CD14-positive monocyte (primary cell): ENCODE measurements at regions not wholly inside any gene's neighbourhood (a gene's known extent, or its start where the extent isn't known, plus 50 kb on each side); places are given as distances from the start of the nearest gene placed in this dataset.

Experiments used
- DNase-seq, 3 donors: peaks; one replicate each; pipeline ENCODE4 v3.0.0-alpha.2; 2011 to 2022
- H2AFZ ChIP-seq: 2 replicates; pipeline ENCODE4 v1.6.0; 2012; ENCODE audit warnings: mild to moderate bottlenecking, low read depth, low read length, inconsistent platforms; ENCODE audit not compliant: insufficient read depth, poor library complexity, severe bottlenecking
- H3K27ac ChIP-seq, 2 donors: 1 replicate in 1 of 2; 2 replicates in 1 of 2; pipeline ENCODE4 v1.5.1; 2012 to 2013; ENCODE audit warnings: low read length in 2 of 2, control low read depth in 1 of 2, inconsistent platforms in 1 of 2, low read depth in 1 of 2, mild to moderate bottlenecking in 1 of 2
- H3K27me3 ChIP-seq, 2 donors: one replicate each; pipeline versions ENCODE4 v1.6.0 to v1.6.1; 2011 to 2013; ENCODE audit warnings: low read length in 2 of 2; ENCODE audit not compliant: control insufficient read depth in 2 of 2, insufficient read depth in 2 of 2
- H3K36me3 ChIP-seq, 2 donors: replicated peaks in 1 of 2; 1 replicate in 1 of 2; 2 replicates in 1 of 2; pipeline versions ENCODE4 v1.5.1 to v1.6.1; 2012 to 2013; ENCODE audit warnings: low read length in 2 of 2, control low read depth in 1 of 2, inconsistent platforms in 1 of 2, mild to moderate bottlenecking in 1 of 2; ENCODE audit not compliant: insufficient read depth in 2 of 2, control insufficient read depth in 1 of 2
- H3K4me1 ChIP-seq, 2 donors: 1 replicate in 1 of 2; 2 replicates in 1 of 2; pipeline versions ENCODE4 v1.5.1 to v1.6.1; 2012 to 2013; ENCODE audit warnings: low read length in 2 of 2, control low read depth in 1 of 2, inconsistent platforms in 1 of 2, mild to moderate bottlenecking in 1 of 2, moderate library complexity in 1 of 2; ENCODE audit not compliant: insufficient read depth in 2 of 2, control insufficient read depth in 1 of 2
- H3K4me2 ChIP-seq: replicated peaks from 2 replicates; pipeline ENCODE3; 2012; ENCODE audit warnings: low read length, moderate library complexity, mild to moderate bottlenecking; ENCODE audit not compliant: poor library complexity, severe bottlenecking; ENCODE audit errors: extremely low read depth
- H3K4me3 ChIP-seq, 3 experiments: fragments of 200-600 bp in 1 of 3; sonication (generic) in 1 of 3; replicated peaks in 1 of 3; 1 replicate in 2 of 3; 2 replicates in 1 of 3; pipeline ENCODE4 v1.5.1; 2011 to 2013; ENCODE audit warnings: low read length in 3 of 3, mild to moderate bottlenecking in 3 of 3, control low read depth in 2 of 3, low read depth in 2 of 3, inconsistent platforms in 1 of 3, moderate library complexity in 1 of 3
- H3K79me2 ChIP-seq: 2 replicates; pipeline ENCODE4 v1.6.0; 2012; ENCODE audit warnings: mild to moderate bottlenecking, control low read depth, inconsistent platforms, low read length, moderate library complexity; ENCODE audit not compliant: insufficient read depth
- H3K9ac ChIP-seq: 2 replicates; pipeline ENCODE4 v1.6.0; 2017; ENCODE audit warnings: low read length, mild to moderate bottlenecking; ENCODE audit not compliant: insufficient read depth, poor library complexity, severe bottlenecking
- H3K9me3 ChIP-seq, 2 donors: replicated peaks in 1 of 2; 1 replicate in 1 of 2; 2 replicates in 1 of 2; pipeline versions ENCODE4 v1.5.1 to v1.6.1; 2012 to 2013; ENCODE audit warnings: low read length in 2 of 2, control low read depth in 1 of 2; ENCODE audit not compliant: control insufficient read depth in 1 of 2, insufficient read depth in 1 of 2
- H4K20me1 ChIP-seq: 2 replicates; pipeline ENCODE4 v1.6.0; 2012; ENCODE audit warnings: mild to moderate bottlenecking, low read length, control low read depth, moderate library complexity; ENCODE audit not compliant: insufficient read depth
- H3K27ac Mint-ChIP-seq, 7 donors: one replicate each; pipeline ENCODE4 v1.8.0; 2020; ENCODE audit warnings: mild to moderate bottlenecking in 7 of 7, mixed read lengths in 7 of 7, moderate library complexity in 6 of 7, inconsistent platforms in 2 of 7
- H3K27me3 Mint-ChIP-seq, 3 donors: one replicate each; pipeline ENCODE4 v1.8.0; 2021 to 2022; ENCODE audit warnings: low read depth in 3 of 3, mild to moderate bottlenecking in 3 of 3, mixed read lengths in 3 of 3, moderate library complexity in 3 of 3, inconsistent platforms in 1 of 3
- H3K36me3 Mint-ChIP-seq, 2 donors: one replicate each; pipeline ENCODE4 v1.8.0; 2020; ENCODE audit warnings: mixed read lengths in 2 of 2, inconsistent platforms in 1 of 2, mild to moderate bottlenecking in 1 of 2
- H3K4me1 Mint-ChIP-seq: one replicate; pipeline ENCODE4 v1.8.0; 2020; ENCODE audit warnings: mild to moderate bottlenecking, mixed read lengths
- H3K4me3 Mint-ChIP-seq, 2 donors: one replicate each; pipeline ENCODE4 v1.8.0; 2020; ENCODE audit warnings: mild to moderate bottlenecking in 2 of 2, mixed read lengths in 2 of 2, moderate library complexity in 1 of 2
- H3K9me3 Mint-ChIP-seq, 7 donors: one replicate each; pipeline ENCODE4 v1.8.0; 2020 to 2022; ENCODE audit warnings: mixed read lengths in 7 of 7, mild to moderate bottlenecking in 6 of 7, moderate library complexity in 6 of 7, inconsistent platforms in 2 of 7
- CTCF ChIP-seq: fragments of 200-600 bp; IDR thresholded peaks from one replicate; pipeline ENCODE4 v1.8.0; 2022; ENCODE audit warnings: antibody characterized with exemption, mild to moderate bottlenecking
- WGBS: methylation state at CpG from one replicate; pipeline ENCODE4 v1.1.5; 2013; ENCODE audit warnings: missing lambda C conversion rate; ENCODE audit not compliant: insufficient coverage; 5-methylcytosine and 5-hydroxymethylcytosine counted together
- intact Hi-C, 2 donors: fragments of 100-400 bp; cut with micrococcal nuclease; formaldehyde crosslinking; loops; one replicate each; pipeline versions ENCODE4 v1.15.0 to v1.15.1; 2023

GRCh38 chr3:33993631-33994030 is 195.2 kb downstream of the PDCD6IP start:
- peaks cover 7 to 31% (median 13%) of the 10 kb centered on the region in 7 donors for H3K9me3 Mint-ChIP-seq
- no peak overlapping the region for H3K27ac ChIP-seq
- H3K4me1 ChIP-seq, result no peaks in the 10 kb centered on the region
- H3K4me3 ChIP-seq, result no peak overlapping the region
- H3K9ac ChIP-seq, result no peak overlapping the region
- H3K36me3 ChIP-seq, result no peaks in the 10 kb centered on the region
- no peak overlapping the region for H3K4me3 Mint-ChIP-seq
- H3K36me3 Mint-ChIP-seq, result no peaks in the 10 kb centered on the region
- no peaks in the 10 kb centered on the region for H3K27me3 ChIP-seq
- DNase-seq, result no peak
- intact Hi-C loops, result no loop called here
- no peak overlapping the region for H3K27ac Mint-ChIP-seq
- no peaks in the 10 kb centered on the region for H4K20me1 ChIP-seq
- no peak overlapping the region for H2AFZ ChIP-seq
- H3K4me2 ChIP-seq, result no peak overlapping the region
- peaks cover 6 to 14% of the 10 kb centered on the region in 2 donors for H3K9me3 ChIP-seq
- no CpG with 5 or more reads among the region's 1 CpG for WGBS
- TF ChIP-seq CTCF, result no peak
- no peaks in the 10 kb centered on the region for H3K4me1 Mint-ChIP-seq
- no peaks in the 10 kb centered on the region for H3K79me2 ChIP-seq
- H3K27me3 Mint-ChIP-seq, result no peaks in the 10 kb centered on the region

GRCh38 chr3:33994568-33994967 is 196.1 kb downstream of the PDCD6IP start:
- intact Hi-C loops, result no loop called here
- Mint-ChIP-seq H3K9me3 (peaks cover 7 to 31% (median 13%) of the 10 kb centered on the region in 7 donors), H3K27ac (no peak overlapping the region), H3K4me1 (no peaks in the 10 kb centered on the region), H3K27me3 (no peaks in the 10 kb centered on the region), H3K36me3 (no peaks in the 10 kb centered on the region), H3K4me3 (no peak overlapping the region)
- H3K4me1 ChIP-seq, result no peaks in the 10 kb centered on the region
- no CpG with 5 or more reads among the region's 1 CpG for WGBS
- no peak overlapping the region for H3K4me3 ChIP-seq
- TF ChIP-seq CTCF, result no peak
- no peak overlapping the region for H3K27ac ChIP-seq
- no peak overlapping the region for H3K9ac ChIP-seq
- H2AFZ ChIP-seq, result no peak overlapping the region
- no peaks in the 10 kb centered on the region for H3K36me3 ChIP-seq
- DNase-seq, result no peak
- H3K79me2 ChIP-seq, result no peaks in the 10 kb centered on the region
- no peaks in the 10 kb centered on the region for H3K27me3 ChIP-seq
- H3K4me2 ChIP-seq, result no peak overlapping the region
- H4K20me1 ChIP-seq, result no peaks in the 10 kb centered on the region
- H3K9me3 ChIP-seq, result peaks cover 6 to 14% of the 10 kb centered on the region in 2 donors
